IMR-90 (cell line): ENCODE measurements at regions not wholly inside any gene's neighbourhood (a gene's known extent, or its start where the extent isn't known, plus 50 kb on each side); places are given as distances from the start of the nearest gene placed in this dataset.

Source experiments
- ATAC-seq: fragments of 200-7000 bp; cut with Tn5 transposase; 2 replicates; pipeline ENCODE4 v1.9.1; 2020; ENCODE audit warnings: low read depth, mild to moderate bottlenecking, moderate library complexity
- BruUV-seq: library from RNA; stranded (reverse); fragments of 400-500 nt; replicated peaks from 2 replicates; lab custom pipeline; 2021; lab: Mats Ljungman, UMichigan
- CTCF ChIA-PET: fragments of 300-600 bp; formaldehyde crosslinking; extraction: SDS; loops from one replicate; lab custom pipeline; 2021; ENCODE audit warnings: antibody characterized with exemption; lab: Yijun Ruan, JAX
- POLR2A ChIA-PET: fragments of 300-600 bp; sonication (Branson Sonifier 250); formaldehyde crosslinking; loops from one replicate; lab custom pipeline; 2022; ENCODE audit warnings: antibody characterized with exemption; ENCODE audit not compliant: unreplicated experiment; lab: Charles Lee
- DNase-seq: peaks from one replicate; pipeline ENCODE4 v3.0.0; 2013
- H2AFZ ChIP-seq: replicated peaks from 2 replicates; pipeline ENCODE3; 2013; ENCODE audit warnings: low read length, mild to moderate bottlenecking; ENCODE audit not compliant: poor library complexity
- H2AK5ac ChIP-seq: 2 replicates; pipeline ENCODE4 v1.6.1; 2013; ENCODE audit warnings: low read depth, low read length, inconsistent platforms
- H2AK9ac ChIP-seq: replicated peaks from 2 replicates; pipeline ENCODE3; 2013; ENCODE audit warnings: mild to moderate bottlenecking, low read depth, low read length, moderate library complexity; ENCODE audit not compliant: poor library complexity
- H2BK120ac ChIP-seq: 2 replicates; pipeline ENCODE4 v1.6.1; 2013; ENCODE audit warnings: low read depth, low read length, inconsistent platforms
- H2BK15ac ChIP-seq: 3 replicates; pipeline ENCODE4 v1.6.1; 2013; ENCODE audit warnings: low read depth, low read length, inconsistent platforms
- H2BK20ac ChIP-seq: 2 replicates; pipeline ENCODE4 v1.6.1; 2013; ENCODE audit warnings: low read depth, mild to moderate bottlenecking, inconsistent platforms, low read length, moderate library complexity
- H2BK5ac ChIP-seq: 2 replicates; pipeline ENCODE4 v1.6.1; 2013; ENCODE audit warnings: mild to moderate bottlenecking, low read depth, low read length, inconsistent platforms; ENCODE audit not compliant: poor library complexity, severe bottlenecking
- H3K14ac ChIP-seq: replicated peaks from 2 replicates; pipeline ENCODE4 v1.6.1; 2013; ENCODE audit warnings: low read depth, low read length, inconsistent platforms
- H3K18ac ChIP-seq: 2 replicates; pipeline ENCODE4 v1.6.1; 2013; ENCODE audit warnings: low read depth, low read length, control low read depth
- H3K23ac ChIP-seq: 2 replicates; pipeline ENCODE4 v1.6.1; 2013; ENCODE audit warnings: low read depth, low read length, inconsistent platforms
- H3K27ac ChIP-seq: 2 replicates; pipeline ENCODE4 v1.5.1; 2013; ENCODE audit warnings: mild to moderate bottlenecking, control low read depth, low read length; ENCODE audit not compliant: insufficient read depth
- H3K27me3 ChIP-seq: 2 replicates; pipeline ENCODE4 v1.6.1; 2013; ENCODE audit warnings: low read length; ENCODE audit not compliant: control insufficient read depth, insufficient read depth
- H3K36me3 ChIP-seq: 2 replicates; pipeline ENCODE4 v1.6.1; 2013; ENCODE audit warnings: low read length, mixed read lengths; ENCODE audit not compliant: control insufficient read depth, insufficient read depth
- H3K4ac ChIP-seq: 2 replicates; pipeline ENCODE4 v1.6.1; 2013; ENCODE audit warnings: low read depth, low read length, inconsistent platforms
- H3K4me1 ChIP-seq: 2 replicates; pipeline ENCODE4 v1.6.1; 2013; ENCODE audit warnings: low read length, mixed read lengths; ENCODE audit not compliant: control insufficient read depth, insufficient read depth
- H3K4me2 ChIP-seq: 2 replicates; pipeline ENCODE4 v1.6.1; 2013; ENCODE audit warnings: low read depth, mild to moderate bottlenecking, control low read depth, low read length, moderate library complexity
- H3K4me3 ChIP-seq: 2 replicates; pipeline ENCODE4 v1.5.1; 2013; ENCODE audit warnings: low read depth, mild to moderate bottlenecking, control low read depth, low read length, moderate library complexity; ENCODE audit not compliant: insufficient read depth
- H3K56ac ChIP-seq: 2 replicates; pipeline ENCODE4 v1.6.1; 2013; ENCODE audit warnings: low read length, inconsistent platforms; ENCODE audit not compliant: insufficient read depth; ENCODE audit errors: extremely low read depth
- H3K79me1 ChIP-seq, 2 experiments: 2 replicates each; pipeline ENCODE4 v1.6.1; 2013; ENCODE audit warnings: low read length in 2 of 2, inconsistent platforms in 1 of 2, low read depth in 1 of 2
- H3K9ac ChIP-seq: 2 replicates; pipeline ENCODE4 v1.6.1; 2013; ENCODE audit warnings: low read depth, low read length, control low read depth
- H3K9me1 ChIP-seq: 2 replicates; pipeline ENCODE4 v1.6.1; 2013; ENCODE audit warnings: low read length, inconsistent platforms; ENCODE audit not compliant: insufficient read depth
- H3K9me3 ChIP-seq: 2 replicates; pipeline ENCODE4 v1.6.1; 2013; ENCODE audit warnings: low read length; ENCODE audit not compliant: control insufficient read depth, insufficient read depth
- H4K20me1 ChIP-seq: 2 replicates; pipeline ENCODE4 v1.6.1; 2013; ENCODE audit warnings: low read length, inconsistent platforms; ENCODE audit not compliant: insufficient read depth
- H4K5ac ChIP-seq: 2 replicates; pipeline ENCODE4 v1.6.1; 2013; ENCODE audit warnings: mild to moderate bottlenecking, low read depth, low read length, control low read depth
- H4K8ac ChIP-seq, 2 experiments: 2 replicates each; pipeline ENCODE4 v1.6.1; 2013; ENCODE audit warnings: low read depth in 2 of 2, low read length in 2 of 2, control low read depth in 1 of 2, inconsistent platforms in 1 of 2
- H4K91ac ChIP-seq: 2 replicates; pipeline ENCODE4 v1.6.1; 2013; ENCODE audit warnings: low read depth, low read length, inconsistent platforms; ENCODE audit not compliant: insufficient read depth
- CEBPB ChIP-seq: IDR thresholded peaks from 2 replicates; pipeline ENCODE4 v1.6.1; 2012; ENCODE audit warnings: low read depth, low read length, improper control_type of control experiment
- CHD1 ChIP-seq: IDR thresholded peaks from 2 replicates; pipeline ENCODE4 v1.6.1; 2012; ENCODE audit warnings: low read depth, low read length, improper control_type of control experiment
- CTCF ChIP-seq: conservative IDR thresholded peaks from 2 replicates; pipeline ENCODE4 v1.5.1; 2012; ENCODE audit warnings: mild to moderate bottlenecking, low read depth, low read length, improper control_type of control experiment
- ELK1 ChIP-seq: fragments of 150-350 bp; IDR thresholded peaks from 2 replicates; pipeline ENCODE4 v1.6.1; 2016; ENCODE audit warnings: low read depth, mild to moderate bottlenecking, low read length, moderate library complexity, borderline replicate concordance
- FOS ChIP-seq: fragments of 150-350 bp; IDR thresholded peaks from 2 replicates; pipeline ENCODE4 v1.6.1; 2016; ENCODE audit warnings: low read depth, low read length
- MAZ ChIP-seq: IDR thresholded peaks from 2 replicates; pipeline ENCODE4 v1.6.1; 2012; ENCODE audit warnings: low read depth, mild to moderate bottlenecking, low read length, improper control_type of control experiment, moderate library complexity, borderline replicate concordance
- MXI1 ChIP-seq: IDR thresholded peaks from 2 replicates; pipeline ENCODE4 v1.6.1; 2012; ENCODE audit warnings: low read depth, mild to moderate bottlenecking, low read length, moderate library complexity, borderline replicate concordance
- NFE2L2 ChIP-seq: fragments of 150-350 bp; IDR thresholded peaks from 2 replicates; pipeline ENCODE4 v1.6.1; 2016; ENCODE audit warnings: low read depth, mild to moderate bottlenecking, low read length
- POLR2A ChIP-seq: IDR thresholded peaks from 2 replicates; pipeline ENCODE4 v1.6.1; 2012; ENCODE audit warnings: mild to moderate bottlenecking, low read depth, low read length
- RCOR1 ChIP-seq: IDR thresholded peaks from 2 replicates; pipeline ENCODE4 v1.6.1; 2012; ENCODE audit warnings: mild to moderate bottlenecking, low read length, improper control_type of control experiment; ENCODE audit not compliant: insufficient replicate concordance
- RFX5 ChIP-seq: IDR thresholded peaks from 2 replicates; pipeline ENCODE4 v1.8.0; 2012; ENCODE audit warnings: low read depth, mild to moderate bottlenecking, low read length, moderate library complexity
- SMC3 ChIP-seq: fragments of 150-350 bp; IDR thresholded peaks from 2 replicates; pipeline ENCODE4 v1.6.1; 2016; ENCODE audit warnings: low read depth, mild to moderate bottlenecking, antibody characterized with exemption, low read length, moderate library complexity
- USF2 ChIP-seq: fragments of 150-350 bp; IDR thresholded peaks from 2 replicates; pipeline ENCODE4 v1.6.1; 2017; ENCODE audit warnings: mild to moderate bottlenecking, antibody characterized with exemption, low read length, low read depth
- WGBS, 2 experiments: methylation state at CpG; one replicate each; pipeline versions ENCODE4 v1.1.5 to v1.1.7; 2013; ENCODE audit warnings: missing lambda C conversion rate in 2 of 2; ENCODE audit not compliant: insufficient read length in 1 of 2; ENCODE audit errors: extremely low coverage in 2 of 2; 5-methylcytosine and 5-hydroxymethylcytosine counted together
- dilution Hi-C: fragments of 300-500 bp; cut with HindIII; formaldehyde crosslinking; loops from one replicate; pipeline ENCODE4 v1.14.3; 2018; ENCODE audit warnings: low sequenced_read_pairs; ENCODE audit not compliant: unreplicated experiment
- in situ Hi-C: fragments of 300-500 bp; cut with MboI; formaldehyde crosslinking; loops from 3 replicates; pipeline ENCODE4 v1.14.3; 2019; ENCODE audit warnings: low sequenced_read_pairs, inconsistent platforms, mixed read lengths
- intact Hi-C: fragments of 100-400 bp; cut with micrococcal nuclease; formaldehyde crosslinking; loops from 2 replicates; pipeline ENCODE4 v1.10.0; 2022

GRCh38 chr3:82088749-82089148 is 327.3 kb upstream of the GBE1 start:
- BruUV-seq, result no TSS peak
- no peak overlapping the region for H4K5ac ChIP-seq
- H3K9me3 ChIP-seq, result no peaks in the 10 kb centered on the region
- H4K20me1 ChIP-seq, result no peaks in the 10 kb centered on the region
- CTCF ChIA-PET, result no interaction called here
- H3K4me1 ChIP-seq, result no peaks in the 10 kb centered on the region
- no peak overlapping the region; the same call in 1 of the 2 replicates for H3K18ac ChIP-seq
- TF ChIP-seq SMC3 (no peak), RFX5 (no peak), MXI1 (no peak), RCOR1 (no peak), CHD1 (no peak), FOS (no peak), USF2 (no peak), POLR2A (no peak), NFE2L2 (no peak), CTCF (no peak), ELK1 (no peak), MAZ (no peak), CEBPB (no peak)
- dilution Hi-C loops (no loop called here), in situ Hi-C loops (no loop called here), intact Hi-C loops (no loop called here)
- no peak overlapping the region for H2BK120ac ChIP-seq
- no peak overlapping the region for H3K4me3 ChIP-seq
- H3K79me1 ChIP-seq, result no peaks in the 10 kb centered on the region
- H2AK5ac ChIP-seq, result no peak overlapping the region
- H3K27me3 ChIP-seq, result no peaks in the 10 kb centered on the region
- H2BK5ac ChIP-seq, result no peak overlapping the region
- no peak overlapping the region for H3K14ac ChIP-seq
- DNase-seq (no peak), ATAC-seq (no peak)
- H3K9me1 ChIP-seq, result no peaks in the 10 kb centered on the region
- no peak overlapping the region for H3K9ac ChIP-seq
- H3K4me2 ChIP-seq, result no peak overlapping the region
- no peak overlapping the region for H3K23ac ChIP-seq
- H3K4ac ChIP-seq, result no peak overlapping the region
- no peak overlapping the region for H2BK20ac ChIP-seq
- H4K91ac ChIP-seq, result no peak overlapping the region
- no peak overlapping the region for H3K56ac ChIP-seq
- POLR2A ChIA-PET, result no interaction called here
- no peak overlapping the region for H2BK15ac ChIP-seq
- H4K8ac ChIP-seq, result no peak overlapping the region
- H3K27ac ChIP-seq, result no peak overlapping the region
- no peak overlapping the region for H2AK9ac ChIP-seq
- H3K36me3 ChIP-seq, result no peaks in the 10 kb centered on the region
- no CpG with 5 or more reads among the region's 3 CpGs for WGBS, 2 experiments
- H2AFZ ChIP-seq, result no peak overlapping the region
